RWPE2 (cell line): ENCODE measurements at regions not wholly inside any gene's neighbourhood (a gene's known extent, or its start where the extent isn't known, plus 50 kb on each side); places are given as distances from the start of the nearest gene placed in this dataset.

Source experiments
- ATAC-seq: fragments of 200-7000 bp; cut with Tn5 transposase; 3 replicates; pipeline ENCODE4 v1.9.1; 2021; ENCODE audit warnings: low read depth
- DNase-seq: peaks from one replicate; pipeline ENCODE4 v3.0.0-alpha.2; 2020; ENCODE audit warnings: low spot score
- H3K27ac ChIP-seq: fragments of 450-650 bp; 2 replicates; pipeline ENCODE4 v1.5.1; 2017; ENCODE audit warnings: mild to moderate bottlenecking; ENCODE audit not compliant: poor library complexity, severe bottlenecking
- H3K27me3 ChIP-seq: fragments of 250-450 bp; sonication (Bioruptor Pico); 2 replicates; pipeline ENCODE4 v1.5.1; 2021; ENCODE audit warnings: mild to moderate bottlenecking, moderate library complexity; ENCODE audit not compliant: insufficient read depth, poor library complexity, severe bottlenecking
- H3K36me3 ChIP-seq: fragments of 250-450 bp; sonication (Bioruptor Pico); 2 replicates; pipeline ENCODE4 v1.5.1; 2020; ENCODE audit warnings: low read depth, mild to moderate bottlenecking, moderate library complexity
- H3K4me1 ChIP-seq: fragments of 250-450 bp; sonication (Bioruptor Pico); 2 replicates; pipeline ENCODE4 v1.5.1; 2021; ENCODE audit warnings: mild to moderate bottlenecking, moderate library complexity; ENCODE audit not compliant: insufficient read depth, poor library complexity, severe bottlenecking
- H3K4me3 ChIP-seq: fragments of 250-450 bp; sonication (Bioruptor Pico); 2 replicates; pipeline ENCODE4 v1.5.1; 2021; ENCODE audit warnings: mild to moderate bottlenecking, moderate library complexity; ENCODE audit not compliant: severe bottlenecking
- H3K9me3 ChIP-seq: fragments of 250-450 bp; sonication (Bioruptor Pico); 2 replicates; pipeline ENCODE4 v1.5.1; 2021; ENCODE audit warnings: mild to moderate bottlenecking, moderate library complexity; ENCODE audit not compliant: severe bottlenecking
- CTCF ChIP-seq: fragments of 450-650 bp; IDR thresholded peaks from one replicate; pipeline ENCODE4 v1.5.1; 2017; ENCODE audit warnings: mild to moderate bottlenecking, moderate library complexity; ENCODE audit not compliant: poor library complexity, severe bottlenecking

- no peaks in the 10 kb centered on the region for H3K36me3 ChIP-seq
- no peak overlapping the region for H3K27ac ChIP-seq
- H3K27me3 ChIP-seq = no peaks in the 10 kb centered on the region
- ATAC-seq (no peak), DNase-seq (no peak)
- H3K9me3 ChIP-seq = no peaks in the 10 kb centered on the region
- TF ChIP-seq CTCF = no peak
- no peak overlapping the region for H3K4me3 ChIP-seq
- H3K4me1 ChIP-seq = no peaks in the 10 kb centered on the region
These were observed 834.4 kb downstream of the KCNJ2 start for GRCh38 chr17:71003736-71004135.

- Histone ChIP-seq H3K27me3 (no peaks in the 10 kb centered on the region), H3K9me3 (no peaks in the 10 kb centered on the region), H3K4me3 (no peak overlapping the region), H3K36me3 (no peaks in the 10 kb centered on the region), H3K27ac (no peak overlapping the region), H3K4me1 (no peaks in the 10 kb centered on the region)
- DNase-seq (no peak), ATAC-seq (no peak)
- TF ChIP-seq CTCF = no peak
These were observed 835.1 kb downstream of the KCNJ2 start for GRCh38 chr17:71004413-71004812.

- TF ChIP-seq CTCF = no peak
- H3K4me1 ChIP-seq = no peaks in the 10 kb centered on the region
- no peak overlapping the region for H3K4me3 ChIP-seq
- DNase-seq (no peak), ATAC-seq (no peak)
- no peak overlapping the region for H3K27ac ChIP-seq
- H3K27me3 ChIP-seq = peaks cover 5% of the 10 kb centered on the region
- no peaks in the 10 kb centered on the region for H3K9me3 ChIP-seq
- H3K36me3 ChIP-seq = no peaks in the 10 kb centered on the region
These were observed 842.1 kb downstream of the KCNJ2 start for GRCh38 chr17:71011391-71011790.

- TF ChIP-seq CTCF = no peak
- H3K27ac ChIP-seq = no peak overlapping the region
- H3K36me3 ChIP-seq = no peaks in the 10 kb centered on the region
- H3K9me3 ChIP-seq = no peaks in the 10 kb centered on the region
- no peak overlapping the region for H3K4me3 ChIP-seq
- ATAC-seq (no peak), DNase-seq (no peak)
- no peaks in the 10 kb centered on the region for H3K4me1 ChIP-seq
- peaks cover 5% of the 10 kb centered on the region for H3K27me3 ChIP-seq
These were observed 850.4 kb downstream of the KCNJ2 start for GRCh38 chr17:71019699-71020098.

GRCh38 chr17:71022758-71023157 is 853.4 kb downstream of the KCNJ2 start:
- Histone ChIP-seq H3K27ac (no peak overlapping the region), H3K36me3 (no peaks in the 10 kb centered on the region), H3K4me1 (no peaks in the 10 kb centered on the region), H3K9me3 (no peaks in the 10 kb centered on the region), H3K4me3 (no peak overlapping the region), H3K27me3 (no peaks in the 10 kb centered on the region)
- no peak for TF ChIP-seq CTCF
- ATAC-seq (no peak), DNase-seq (no peak)
